ENCODE measurements at regions not wholly inside any gene's neighbourhood (a gene's known extent, or its start where the extent isn't known, plus 50 kb on each side); places are given as distances from the start of the nearest gene placed in this dataset.

DNA sequence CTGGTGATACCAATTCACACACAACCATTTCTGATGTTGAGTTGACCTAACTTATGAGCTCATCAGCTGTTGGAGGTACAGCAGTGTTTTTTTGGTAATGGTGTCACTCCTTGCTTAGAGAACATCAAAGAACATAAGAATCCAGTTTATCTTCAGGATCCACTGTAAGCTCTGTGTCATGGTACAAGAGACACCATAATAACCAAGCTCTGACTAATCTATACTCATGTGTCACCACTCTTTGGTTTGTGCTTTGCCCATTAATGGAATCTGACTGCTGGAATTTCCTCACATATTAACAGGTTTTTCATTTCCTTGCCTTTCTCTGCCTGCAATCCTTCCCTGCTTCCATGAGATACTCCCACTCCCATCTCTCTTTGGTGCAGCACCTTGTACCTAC lies 735.1 kb upstream of the LCORL start:
- DNase-seq: no peak
- H3K4me3 ChIP-seq: no peak overlapping the region
- no peaks in the 10 kb centered on the region for H3K36me3 ChIP-seq
- H3K27ac ChIP-seq: no peak overlapping the region
- intact Hi-C loops (cut with DNase I): no loop called here
- no peaks in the 10 kb centered on the region for H3K4me1 ChIP-seq
- H3K9ac ChIP-seq (ENCODE audit: low read depth in 2 of 2, low read length in 2 of 2): no peak overlapping the region
- TF ChIP-seq, protein P1, sequence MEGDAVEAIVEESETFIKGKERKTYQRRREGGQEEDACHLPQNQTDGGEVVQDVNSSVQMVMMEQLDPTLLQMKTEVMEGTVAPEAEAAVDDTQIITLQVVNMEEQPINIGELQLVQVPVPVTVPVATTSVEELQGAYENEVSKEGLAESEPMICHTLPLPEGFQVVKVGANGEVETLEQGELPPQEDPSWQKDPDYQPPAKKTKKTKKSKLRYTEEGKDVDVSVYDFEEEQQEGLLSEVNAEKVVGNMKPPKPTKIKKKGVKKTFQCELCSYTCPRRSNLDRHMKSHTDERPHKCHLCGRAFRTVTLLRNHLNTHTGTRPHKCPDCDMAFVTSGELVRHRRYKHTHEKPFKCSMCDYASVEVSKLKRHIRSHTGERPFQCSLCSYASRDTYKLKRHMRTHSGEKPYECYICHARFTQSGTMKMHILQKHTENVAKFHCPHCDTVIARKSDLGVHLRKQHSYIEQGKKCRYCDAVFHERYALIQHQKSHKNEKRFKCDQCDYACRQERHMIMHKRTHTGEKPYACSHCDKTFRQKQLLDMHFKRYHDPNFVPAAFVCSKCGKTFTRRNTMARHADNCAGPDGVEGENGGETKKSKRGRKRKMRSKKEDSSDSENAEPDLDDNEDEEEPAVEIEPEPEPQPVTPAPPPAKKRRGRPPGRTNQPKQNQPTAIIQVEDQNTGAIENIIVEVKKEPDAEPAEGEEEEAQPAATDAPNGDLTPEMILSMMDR (IDR thresholded peaks at IDR 0.05): no peak
- H3K9me3 ChIP-seq: no peaks in the 10 kb centered on the region
- no peaks in the 10 kb centered on the region for H3K27me3 ChIP-seq

DNA sequence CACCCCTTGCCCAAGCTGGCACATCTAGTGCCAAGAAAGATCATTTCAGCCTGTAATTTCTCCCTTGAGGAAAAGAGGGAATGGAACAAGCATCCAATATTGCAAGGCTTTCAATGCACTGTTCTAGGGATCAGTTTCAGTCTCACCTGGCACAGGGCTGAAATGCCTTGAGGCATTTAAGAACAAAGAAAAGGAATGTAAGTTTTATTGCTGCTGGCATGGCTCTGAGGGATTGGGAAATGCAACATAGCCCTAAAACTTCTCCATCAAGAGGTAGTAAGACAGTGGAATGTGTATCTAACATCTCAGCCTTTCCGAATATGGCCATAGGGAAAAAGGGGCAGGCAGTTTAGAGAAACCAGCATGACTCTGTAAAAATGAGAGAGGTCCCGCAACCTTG lies 732.6 kb upstream of the LCORL start:
- Histone ChIP-seq H3K27me3 (no peaks in the 10 kb centered on the region), H3K9ac (ENCODE audit: low read depth in 2 of 2, low read length in 2 of 2) (no peak overlapping the region), H3K4me1 (no peaks in the 10 kb centered on the region), H3K9me3 (no peaks in the 10 kb centered on the region), H3K4me3 (no peak overlapping the region), H3K27ac (no peak overlapping the region), H3K36me3 (no peaks in the 10 kb centered on the region)
- DNase-seq: no peak
- TF ChIP-seq, protein P1 (IDR thresholded peaks at IDR 0.05): no peak
- intact Hi-C loops (cut with DNase I): no loop called here

DNA sequence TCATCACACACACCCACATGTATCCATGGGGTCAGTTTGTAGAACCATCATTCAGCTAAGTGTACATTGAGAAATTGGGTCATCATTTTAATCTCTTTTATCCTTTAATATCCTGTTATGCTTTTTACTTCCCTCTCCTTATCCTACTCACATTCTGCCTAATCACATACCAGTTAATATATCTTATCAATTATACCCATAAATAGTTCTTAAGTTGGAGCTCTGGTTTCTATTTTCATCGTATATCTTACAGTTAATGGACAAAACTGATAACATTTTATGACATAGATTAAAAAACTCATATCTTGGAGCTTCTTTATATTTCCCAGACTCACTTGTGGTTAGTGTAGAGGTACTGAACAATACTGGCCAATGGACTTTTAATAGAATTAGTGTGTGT lies 729.5 kb upstream of the LCORL start:
- Histone ChIP-seq H3K27me3 (no peaks in the 10 kb centered on the region), H3K4me1 (no peaks in the 10 kb centered on the region), H3K9ac (ENCODE audit: low read depth in 2 of 2, low read length in 2 of 2) (no peak overlapping the region), H3K36me3 (no peaks in the 10 kb centered on the region), H3K9me3 (no peaks in the 10 kb centered on the region), H3K27ac (no peak overlapping the region), H3K4me3 (no peak overlapping the region)
- TF ChIP-seq, protein P1 (IDR thresholded peaks at IDR 0.05): no peak
- DNase-seq: no peak
- intact Hi-C loops (cut with DNase I): no loop called here

DNA sequence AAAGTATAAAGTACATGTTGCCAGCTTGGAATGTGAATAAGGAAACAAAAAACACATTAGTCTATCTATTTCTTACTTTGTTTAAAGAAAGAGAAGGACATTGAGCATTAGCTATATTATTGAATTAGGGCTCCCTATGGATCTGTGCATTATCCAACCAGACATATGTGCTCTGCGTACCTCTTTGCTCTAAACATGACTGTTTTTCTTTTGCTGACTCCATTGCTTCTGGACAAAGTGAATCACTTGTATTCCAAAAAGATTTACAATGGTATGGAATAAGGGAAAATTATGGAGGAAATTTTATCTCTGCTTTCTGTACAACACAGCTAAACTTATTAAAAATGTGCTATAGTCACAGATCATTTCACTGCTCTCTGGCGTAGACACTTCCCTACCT lies 727.8 kb upstream of the LCORL start:
- H3K36me3 ChIP-seq: no peaks in the 10 kb centered on the region
- intact Hi-C loops (cut with DNase I): no loop called here

DNA sequence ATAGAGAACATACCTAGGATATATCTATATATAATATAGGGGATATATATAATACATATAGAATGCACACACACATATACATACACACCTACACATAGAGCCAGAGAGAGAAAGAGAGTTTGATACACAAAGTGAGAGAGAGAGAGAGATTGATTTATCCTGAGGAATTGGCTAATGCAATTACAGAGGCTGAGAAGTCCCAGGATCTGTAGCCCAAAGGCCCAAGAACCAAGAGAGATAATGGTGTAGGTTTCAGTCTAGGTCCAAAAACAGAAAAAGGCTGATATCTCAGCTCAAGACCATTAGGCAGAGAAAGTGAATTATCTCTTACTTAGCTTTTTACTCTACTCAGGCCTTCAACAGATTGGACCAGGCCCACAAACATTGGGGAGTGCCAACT lies 715.0 kb upstream of the LCORL start:
- TF ChIP-seq, protein P1 (IDR thresholded peaks at IDR 0.05): no peak
- no peak for DNase-seq
- Histone ChIP-seq H3K9ac (ENCODE audit: low read depth in 2 of 2, low read length in 2 of 2) (no peak overlapping the region), H3K4me1 (no peaks in the 10 kb centered on the region), H3K36me3 (no peaks in the 10 kb centered on the region), H3K9me3 (no peaks in the 10 kb centered on the region), H3K27ac (no peak overlapping the region), H3K27me3 (no peaks in the 10 kb centered on the region), H3K4me3 (no peak overlapping the region)
- intact Hi-C loops (cut with DNase I): no loop called here

More for the DNA sequence above, 727.8 kb upstream of the LCORL start:
- H3K27me3 ChIP-seq: no peaks in the 10 kb centered on the region
- H3K4me1 ChIP-seq: no peaks in the 10 kb centered on the region
- no peak overlapping the region for H3K4me3 ChIP-seq
- no peaks in the 10 kb centered on the region for H3K9me3 ChIP-seq
- TF ChIP-seq, protein P1 (IDR thresholded peaks at IDR 0.05): no peak
- H3K9ac ChIP-seq (ENCODE audit: low read depth in 2 of 2, low read length in 2 of 2): no peak overlapping the region
- DNase-seq: no peak
- H3K27ac ChIP-seq: no peak overlapping the region

Measured in colonic mucosa (tissue), 4 donors.